ENCODE measurements at regions not wholly inside any gene's neighbourhood (a gene's known extent, or its start where the extent isn't known, plus 50 kb on each side); places are given as distances from the start of the nearest gene placed in this dataset.

DNA sequence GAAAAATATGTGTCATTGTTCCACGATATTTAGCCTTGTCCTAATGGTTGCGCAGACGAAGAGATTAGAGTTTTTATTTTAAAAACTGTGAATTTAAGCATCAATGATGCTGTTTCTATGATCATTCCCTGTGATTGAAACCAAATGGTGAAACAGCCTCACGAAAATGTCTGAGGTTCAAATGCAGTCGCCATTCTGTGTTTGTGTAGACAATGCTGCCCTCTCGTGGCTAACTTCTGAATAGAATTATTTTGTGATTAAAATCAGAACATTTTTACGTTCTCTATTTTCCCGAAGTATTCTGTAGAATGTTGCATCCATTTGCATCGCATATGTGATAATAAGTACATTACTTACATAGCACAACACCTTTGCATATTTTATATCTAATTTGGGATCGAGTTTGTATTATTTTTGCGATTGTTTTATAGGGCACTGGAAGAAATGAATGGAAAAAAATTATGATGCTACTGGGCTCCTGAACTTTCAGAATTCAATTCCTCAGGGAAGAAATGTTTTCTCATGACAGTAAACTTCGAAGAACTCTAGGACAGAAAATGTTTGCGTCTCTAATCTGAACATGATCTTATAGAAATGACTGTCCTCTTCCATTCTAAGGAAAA is 54.8 kb upstream of the CREB1 start:
- H3K4me3 ChIP-seq (ENCODE audit: low read length), result no peak overlapping the region

GRCh38 chr2:207475546-207475945 is 54.2 kb upstream of the CREB1 start:
- H3K4me1 ChIP-seq (ENCODE audit: control insufficient read depth, insufficient read depth, low read length), result peaks cover 5% of the 10 kb centered on the region

More for the DNA sequence above, 54.8 kb upstream of the CREB1 start:
- WGBS (ENCODE audit: insufficient coverage), result 26% methylated on average over 3 of the region's 13 CpGs
- Histone ChIP-seq H3K9me3 (replicated peaks; ENCODE audit: control insufficient read depth, low read depth, low read length) (no peaks in the 10 kb centered on the region), H3K36me3 (ENCODE audit: control insufficient read depth, insufficient read depth, low read length) (no peaks in the 10 kb centered on the region), H3K27ac (ENCODE audit: low read length) (no peak overlapping the region), H3K27me3 (ENCODE audit: control insufficient read depth, insufficient read depth, low read length) (no peaks in the 10 kb centered on the region), H3K4me1 (ENCODE audit: control insufficient read depth, insufficient read depth, low read length) (peaks cover 5% of the 10 kb centered on the region)
- DNase-seq, result peak; percentile 82

DNA sequence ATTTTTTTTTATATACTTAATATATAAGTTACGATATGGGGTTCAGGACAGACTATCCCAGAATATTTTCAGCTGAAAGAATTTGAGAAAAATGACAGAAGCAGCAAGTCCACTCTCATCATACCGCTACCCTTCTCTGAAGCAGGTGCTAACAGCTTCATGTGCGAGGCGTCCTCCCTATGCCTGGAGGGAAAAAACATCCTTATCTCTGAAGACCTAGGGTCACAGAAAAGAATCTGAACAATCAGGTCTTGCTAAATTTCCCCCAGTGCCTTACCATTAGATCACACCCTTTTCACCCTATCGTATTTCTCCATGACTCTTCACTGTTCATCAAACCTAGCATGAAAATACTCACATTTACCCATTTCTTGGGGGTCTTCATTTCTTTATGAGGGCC is 51.9 kb upstream of the CREB1 start:
- Histone ChIP-seq H3K27ac (ENCODE audit: low read length) (no peak overlapping the region), H3K9me3 (replicated peaks; ENCODE audit: control insufficient read depth, low read depth, low read length) (no peaks in the 10 kb centered on the region), H3K4me3 (ENCODE audit: low read length) (no peak overlapping the region), H3K27me3 (ENCODE audit: control insufficient read depth, insufficient read depth, low read length) (no peaks in the 10 kb centered on the region), H3K36me3 (ENCODE audit: control insufficient read depth, insufficient read depth, low read length) (no peaks in the 10 kb centered on the region), H3K4me1 (ENCODE audit: control insufficient read depth, insufficient read depth, low read length) (peaks cover 5% of the 10 kb centered on the region)
- WGBS (ENCODE audit: insufficient coverage), result 85% methylated on average over 4 of the region's 5 CpGs
- no peak for DNase-seq

More at GRCh38 chr2:207475546-207475945, 54.2 kb upstream of the CREB1 start:
- H3K4me3 ChIP-seq (ENCODE audit: low read length), result no peak overlapping the region
- H3K27ac ChIP-seq (ENCODE audit: low read length), result no peak overlapping the region
- 57% methylated on average over 1 of the region's 3 CpGs for WGBS (ENCODE audit: insufficient coverage)
- DNase-seq, result no peak
- no peaks in the 10 kb centered on the region for H3K27me3 ChIP-seq (ENCODE audit: control insufficient read depth, insufficient read depth, low read length)
- no peaks in the 10 kb centered on the region for H3K36me3 ChIP-seq (ENCODE audit: control insufficient read depth, insufficient read depth, low read length)
- H3K9me3 ChIP-seq (replicated peaks; ENCODE audit: control insufficient read depth, low read depth, low read length), result no peaks in the 10 kb centered on the region

DNA sequence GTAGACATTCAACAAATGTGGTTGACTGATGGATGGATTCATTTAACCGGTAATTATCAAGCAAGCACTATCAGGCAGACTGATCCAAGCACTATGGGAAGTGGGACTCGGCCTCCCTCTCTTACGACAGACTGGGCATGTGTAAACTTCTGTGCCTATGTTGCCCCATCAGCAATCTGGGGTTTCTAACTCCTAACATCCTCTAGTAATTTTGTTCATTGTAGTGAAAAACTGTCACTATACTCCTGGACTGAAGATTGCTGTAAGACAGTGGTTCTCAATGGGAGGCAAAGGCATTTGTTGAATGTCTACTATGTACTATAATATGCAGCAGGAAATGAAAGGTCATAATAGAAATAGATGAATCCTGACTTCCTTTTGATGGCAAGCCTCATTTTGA is 51.2 kb upstream of the CREB1 start:
- Histone ChIP-seq H3K4me3 (ENCODE audit: low read length) (no peak overlapping the region), H3K27ac (ENCODE audit: low read length) (no peak overlapping the region), H3K9me3 (replicated peaks; ENCODE audit: control insufficient read depth, low read depth, low read length) (no peaks in the 10 kb centered on the region), H3K27me3 (ENCODE audit: control insufficient read depth, insufficient read depth, low read length) (no peaks in the 10 kb centered on the region), H3K36me3 (ENCODE audit: control insufficient read depth, insufficient read depth, low read length) (no peaks in the 10 kb centered on the region), H3K4me1 (ENCODE audit: control insufficient read depth, insufficient read depth, low read length) (peaks cover under 1% of the 10 kb centered on the region)
- no CpG with 5 or more reads among the region's 3 CpGs for WGBS (ENCODE audit: insufficient coverage)
- peak; percentile 30 for DNase-seq

GRCh38 chr2:207479198-207479785 is 50.5 kb upstream of the CREB1 start:
- H3K27ac ChIP-seq (ENCODE audit: low read length), result no peak overlapping the region
- no peak overlapping the region for H3K4me3 ChIP-seq (ENCODE audit: low read length)
- H3K36me3 ChIP-seq (ENCODE audit: control insufficient read depth, insufficient read depth, low read length), result no peaks in the 10 kb centered on the region
- H3K9me3 ChIP-seq (replicated peaks; ENCODE audit: control insufficient read depth, low read depth, low read length), result no peaks in the 10 kb centered on the region
- no peaks in the 10 kb centered on the region for H3K27me3 ChIP-seq (ENCODE audit: control insufficient read depth, insufficient read depth, low read length)
- WGBS (ENCODE audit: insufficient coverage), result no CpG with 5 or more reads among the region's 5 CpGs
- no peak for DNase-seq
- H3K4me1 ChIP-seq (ENCODE audit: control insufficient read depth, insufficient read depth, low read length), result no peaks in the 10 kb centered on the region

All from muscle of leg (tissue), 3 donors.